IPS-NIHi11 (cell line): ENCODE measurements at regions not wholly inside any gene's neighbourhood (a gene's known extent, or its start where the extent isn't known, plus 50 kb on each side); places are given as distances from the start of the nearest gene placed in this dataset.
A peak's percentile ranks its signal among the peaks of the same experiment; 100 is the strongest.
"Not testable (repeated sequence)": the region's sequence is repeated elsewhere in the genome, so short reads cannot be mapped to it uniquely, and the experiment has no call there.

Source experiments
- DNase-seq: peaks from one replicate; pipeline ENCODE4 v3.0.0; 2012; ENCODE audit warnings: mixed read lengths, low spot score

GRCh38 chr7:69336976-69337375 lies 261.3 kb upstream of the AUTS2 start:
- no peak for DNase-seq

- no peak for DNase-seq
Observed at GRCh38 chr7:69338144-69338543, 260.1 kb upstream of the AUTS2 start.

- no peak for DNase-seq
Observed at GRCh38 chr7:69341288-69341687, 257.0 kb upstream of the AUTS2 start.

GRCh38 chr7:69342154-69342884 lies 256.0 kb upstream of the AUTS2 start:
- DNase-seq: no peak

- peak; percentile 32 for DNase-seq
Observed at GRCh38 chr7:69349291-69349690, 249.0 kb upstream of the AUTS2 start.

GRCh38 chr7:69358163-69358821 lies 240.0 kb upstream of the AUTS2 start:
- DNase-seq: peak; percentile 24

GRCh38 chr7:69359003-69359700 lies 239.1 kb upstream of the AUTS2 start:
- DNase-seq: no peak

GRCh38 chr7:69360913-69361312 lies 237.4 kb upstream of the AUTS2 start:
- DNase-seq: no peak

GRCh38 chr7:69363136-69363535 lies 235.1 kb upstream of the AUTS2 start:
- DNase-seq: no peak

- DNase-seq: no peak
Observed at GRCh38 chr7:69364813-69365643, 233.2 kb upstream of the AUTS2 start.

GRCh38 chr7:69365651-69366192 lies 232.6 kb upstream of the AUTS2 start:
- no peak for DNase-seq

- no peak for DNase-seq
Observed at GRCh38 chr7:69367780-69368179, 230.5 kb upstream of the AUTS2 start.

- DNase-seq: no peak
Observed at GRCh38 chr7:69373171-69374043, 224.9 kb upstream of the AUTS2 start.

- DNase-seq: no peak
Observed at GRCh38 chr7:69374044-69374425, 224.2 kb upstream of the AUTS2 start.

- no peak for DNase-seq
Observed at GRCh38 chr7:69377191-69377590, 221.1 kb upstream of the AUTS2 start.

- no peak for DNase-seq
Observed at GRCh38 chr7:69388452-69389137, 209.7 kb upstream of the AUTS2 start.

GRCh38 chr7:69389216-69389615 lies 209.1 kb upstream of the AUTS2 start:
- no peak for DNase-seq

- not testable (repeated sequence) for DNase-seq
Observed at GRCh38 chr7:69393912-69394311, 204.4 kb upstream of the AUTS2 start.

- DNase-seq: no peak
Observed at GRCh38 chr7:69395061-69395714, 203.1 kb upstream of the AUTS2 start.

GRCh38 chr7:69398986-69399385 lies 199.3 kb upstream of the AUTS2 start:
- no peak for DNase-seq
